Cerebellar cortex (tissue), 1 donor: ENCODE measurements at regions not wholly inside any gene's neighbourhood (a gene's known extent, or its start where the extent isn't known, plus 50 kb on each side); places are given as distances from the start of the nearest gene placed in this dataset.
"Not testable (repeated sequence)": the region's sequence is repeated elsewhere in the genome, so short reads cannot be mapped to it uniquely, and the experiment has no call there.

Experiments
- DNase-seq: peaks from one replicate; pipeline ENCODE4 v3.0.0-alpha.2; 2015; ENCODE audit warnings: low spot score

DNA sequence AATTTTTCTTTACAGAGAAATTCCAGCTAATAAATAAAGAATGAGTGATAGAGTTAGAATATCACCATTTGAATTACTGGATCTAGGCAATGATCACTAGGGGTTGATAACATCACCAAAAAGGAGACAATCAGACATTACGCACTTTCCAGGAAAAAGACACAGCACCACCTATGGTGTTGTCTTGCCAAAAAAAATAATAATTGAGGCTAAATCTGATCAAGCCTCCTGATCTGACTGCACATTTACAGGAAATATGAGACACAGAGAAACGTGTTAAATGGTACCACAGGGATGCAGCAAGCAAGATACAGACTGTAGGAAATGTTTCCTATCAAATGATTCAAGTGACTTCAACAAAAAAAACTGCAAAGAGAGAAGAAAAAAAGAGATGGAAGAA lies 92.8 kb downstream of the EOMES start:
- DNase-seq: no peak

DNA sequence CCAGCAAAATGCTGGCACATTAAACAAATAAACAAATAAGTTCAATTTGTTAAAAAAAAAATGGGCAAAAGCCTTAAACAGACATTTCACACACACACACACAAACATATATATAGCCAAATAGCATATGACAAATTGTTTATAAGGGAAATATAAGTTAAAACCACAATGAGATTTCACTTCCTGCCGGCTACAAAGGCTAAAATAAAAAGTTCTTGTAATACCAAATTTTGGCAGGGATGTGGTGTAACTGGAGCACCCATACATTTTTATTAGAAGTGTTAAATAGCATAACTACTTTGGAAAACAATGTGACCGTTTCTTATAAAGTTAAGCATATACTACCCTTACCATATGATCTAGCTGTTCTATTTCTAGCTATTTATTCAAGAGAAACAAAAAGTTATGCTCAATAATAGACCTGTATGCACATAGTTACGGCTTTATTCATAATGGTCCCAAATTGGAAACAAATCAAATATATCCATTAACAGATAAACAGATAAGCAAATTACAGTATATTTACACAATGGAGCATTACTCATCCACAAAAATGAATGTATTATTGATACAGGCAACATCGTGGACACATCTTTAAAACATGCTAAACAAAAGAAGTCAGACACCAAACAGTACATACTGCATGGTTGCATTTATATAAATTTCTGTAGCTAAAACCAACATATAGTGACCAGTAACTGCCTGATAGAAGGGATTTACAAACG lies 93.9 kb downstream of the EOMES start:
- DNase-seq: no peak

DNA sequence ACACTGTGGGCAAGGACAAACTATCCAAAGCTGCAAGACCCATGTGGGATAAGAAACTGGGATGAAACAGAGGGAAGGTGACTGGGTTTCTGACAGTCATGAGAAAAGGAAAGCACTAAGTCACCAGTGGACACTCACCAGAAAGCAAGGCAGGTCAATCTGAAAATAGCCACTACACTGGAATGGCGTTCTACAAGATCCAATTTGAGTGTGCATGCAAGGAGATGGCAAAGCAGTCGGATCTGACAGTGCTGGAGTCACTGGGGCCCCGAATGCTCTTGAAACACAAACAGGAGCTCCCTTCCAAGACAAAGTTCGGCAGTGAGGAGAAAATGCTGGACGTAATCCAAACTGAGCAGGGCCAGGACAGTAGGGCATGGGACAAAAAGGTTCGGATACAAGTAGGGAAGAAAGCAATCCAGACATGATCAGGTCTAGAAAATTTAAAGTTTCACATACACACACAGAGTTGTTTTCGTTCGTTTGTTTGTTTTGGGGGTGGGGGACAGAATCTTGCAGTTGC lies 95.5 kb downstream of the EOMES start:
- DNase-seq: no peak

DNA sequence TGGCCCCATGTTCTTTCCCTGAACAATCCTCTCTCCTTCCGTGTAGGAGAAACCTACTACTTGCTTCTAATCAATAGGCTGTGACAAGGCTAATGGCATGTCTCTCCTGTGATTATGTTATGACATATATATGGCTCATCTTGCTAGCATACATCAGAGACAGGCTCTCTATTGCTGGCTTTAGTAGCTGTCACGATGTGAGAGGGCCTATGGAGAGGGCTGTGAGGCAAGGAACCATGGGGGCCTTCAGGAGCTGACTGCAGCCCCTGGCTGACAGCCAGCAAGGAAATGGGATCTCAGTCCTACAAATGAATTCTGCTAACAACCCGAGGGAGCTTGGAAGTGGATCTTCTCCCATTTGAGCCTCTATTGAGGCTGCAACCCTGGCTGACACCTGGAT lies 96.3 kb downstream of the EOMES start:
- no peak for DNase-seq

DNA sequence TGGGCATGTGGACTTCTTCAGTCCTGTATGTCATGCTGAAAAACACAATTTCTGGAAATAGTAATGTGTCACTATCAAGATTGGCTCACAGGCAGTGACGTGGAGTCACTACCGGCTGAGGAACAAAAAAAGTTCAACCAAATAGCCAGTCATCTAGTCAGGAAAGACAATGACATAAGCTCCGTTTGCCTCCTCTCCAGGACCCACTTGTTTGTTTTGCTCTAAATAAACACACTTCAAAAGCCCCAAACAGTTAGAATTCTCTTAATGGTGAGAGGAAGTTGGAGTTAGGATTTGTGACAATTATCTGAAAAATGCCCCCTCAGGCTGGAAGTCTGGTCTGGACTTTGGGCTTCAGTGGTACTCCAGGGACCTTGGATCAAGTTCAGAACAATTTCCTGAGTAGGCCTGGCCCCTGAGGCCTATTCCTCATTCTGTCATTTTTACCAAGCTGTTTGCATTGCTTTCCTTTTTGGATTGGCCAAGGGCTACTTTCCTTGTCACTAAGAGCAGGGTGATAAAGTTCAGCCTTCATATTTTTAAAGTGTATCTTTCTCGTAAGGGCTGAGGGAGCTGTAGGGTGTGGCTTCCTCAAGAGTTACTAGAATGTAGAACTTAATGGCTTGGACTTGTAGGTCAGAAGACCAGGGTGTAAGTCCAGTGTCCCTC lies 98.9 kb downstream of the EOMES start:
- DNase-seq: no peak

DNA sequence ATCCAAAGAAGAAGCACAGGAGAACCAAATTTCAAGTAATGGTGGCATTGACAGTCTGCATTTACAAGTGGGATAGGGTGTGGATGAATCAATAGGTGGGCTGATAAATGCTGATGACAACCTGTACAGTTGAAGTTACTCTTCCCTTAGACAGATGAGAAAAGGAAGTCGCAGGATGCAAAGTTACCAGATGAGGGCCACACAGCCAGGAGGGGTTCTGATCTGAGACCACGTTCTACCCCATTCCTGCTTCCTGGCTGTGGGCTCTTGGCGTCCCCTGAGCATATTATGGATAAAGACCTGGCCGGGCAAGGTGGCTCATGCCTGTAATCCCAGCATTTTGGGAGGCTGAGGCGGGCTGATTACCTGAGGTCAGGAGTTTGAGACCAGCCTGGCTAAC lies 104.6 kb downstream of the EOMES start:
- no peak for DNase-seq

DNA sequence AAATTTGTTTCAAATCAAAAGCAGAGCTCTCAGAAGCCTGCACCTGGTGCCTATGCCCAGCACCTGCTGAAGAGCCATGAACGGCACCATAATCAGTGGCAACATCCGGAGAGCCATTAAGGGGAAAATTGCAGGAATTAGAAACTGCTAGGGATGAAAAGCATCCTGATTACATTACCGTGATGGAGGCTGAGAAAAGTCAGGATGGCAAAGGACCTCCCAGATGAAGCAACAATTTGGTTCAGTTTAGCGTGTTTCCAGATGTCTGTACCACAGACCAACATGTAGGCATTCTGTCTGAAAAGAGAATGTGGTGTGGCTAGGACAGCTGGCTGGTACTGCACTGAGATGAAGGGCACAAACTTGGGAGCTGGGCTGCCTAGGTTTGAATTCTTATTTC lies 106.1 kb downstream of the EOMES start:
- no peak for DNase-seq

DNA sequence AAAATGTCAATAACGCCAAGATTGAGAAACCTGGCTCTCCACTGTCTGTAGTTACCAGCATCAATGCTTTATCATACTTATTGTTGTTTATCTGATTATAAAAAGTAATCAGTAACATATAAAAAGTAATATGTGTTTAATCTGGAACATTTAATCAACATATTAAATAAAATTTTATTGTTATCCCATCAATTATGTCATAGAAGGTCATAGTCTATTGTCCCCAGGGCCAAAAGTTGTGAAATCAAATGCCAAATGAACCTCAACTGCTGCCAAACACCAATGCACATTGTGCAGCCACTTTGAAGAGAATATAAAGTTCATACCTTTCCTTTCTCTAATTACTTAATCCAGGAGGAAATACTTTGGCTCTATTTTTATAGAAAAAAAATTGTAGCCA lies 106.6 kb downstream of the EOMES start:
- DNase-seq: no peak

DNA sequence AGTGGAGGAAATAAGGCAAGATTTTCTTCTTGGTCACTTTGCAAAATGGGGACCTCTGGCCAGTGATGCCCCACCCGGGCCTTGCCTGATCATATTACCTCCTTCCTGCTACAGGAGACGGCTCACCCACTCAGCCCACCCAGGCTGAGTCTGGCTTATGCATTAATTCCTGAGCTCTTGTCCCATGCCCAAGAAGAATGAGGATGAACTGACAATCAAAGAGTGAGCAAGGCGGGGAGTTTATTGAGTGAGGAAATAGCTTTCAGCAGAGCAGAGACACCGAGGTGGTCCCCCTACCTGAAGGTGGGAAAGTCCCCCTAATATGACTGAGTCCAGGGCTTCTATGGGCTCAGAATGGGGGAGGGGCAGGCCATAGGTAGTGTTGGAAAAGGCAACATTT lies 107.5 kb downstream of the EOMES start:
- no peak for DNase-seq

DNA sequence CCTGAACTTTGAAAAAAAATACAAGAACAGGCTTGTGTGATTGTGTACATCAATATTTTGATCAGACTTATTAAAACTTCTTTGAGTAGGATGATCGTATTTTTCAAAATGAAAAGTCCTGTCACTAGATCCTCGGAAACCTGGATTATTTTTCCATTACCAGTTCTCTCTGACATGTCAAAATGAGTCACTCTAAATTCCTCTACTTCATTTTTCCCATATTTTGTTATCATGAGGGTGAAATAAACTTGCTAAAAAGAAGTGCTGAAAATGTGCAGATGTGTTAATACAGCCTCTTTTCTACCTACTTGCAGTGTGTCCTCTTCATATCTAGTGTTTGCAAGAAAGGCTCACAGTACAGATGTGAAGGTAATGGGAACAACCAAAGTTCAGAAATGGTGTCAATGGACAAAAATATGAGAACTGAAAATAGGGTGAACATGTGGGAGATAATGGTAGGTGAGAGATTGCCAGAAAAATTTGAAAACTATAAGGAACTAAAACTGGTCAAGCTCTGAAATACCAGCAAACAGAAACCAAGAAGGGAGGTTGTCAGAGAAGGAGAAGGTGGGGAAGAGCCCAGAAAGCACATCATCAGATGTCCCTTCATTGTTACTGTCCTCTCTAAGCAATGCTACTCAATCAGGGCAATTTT lies 108.2 kb downstream of the EOMES start:
- no peak for DNase-seq

DNA sequence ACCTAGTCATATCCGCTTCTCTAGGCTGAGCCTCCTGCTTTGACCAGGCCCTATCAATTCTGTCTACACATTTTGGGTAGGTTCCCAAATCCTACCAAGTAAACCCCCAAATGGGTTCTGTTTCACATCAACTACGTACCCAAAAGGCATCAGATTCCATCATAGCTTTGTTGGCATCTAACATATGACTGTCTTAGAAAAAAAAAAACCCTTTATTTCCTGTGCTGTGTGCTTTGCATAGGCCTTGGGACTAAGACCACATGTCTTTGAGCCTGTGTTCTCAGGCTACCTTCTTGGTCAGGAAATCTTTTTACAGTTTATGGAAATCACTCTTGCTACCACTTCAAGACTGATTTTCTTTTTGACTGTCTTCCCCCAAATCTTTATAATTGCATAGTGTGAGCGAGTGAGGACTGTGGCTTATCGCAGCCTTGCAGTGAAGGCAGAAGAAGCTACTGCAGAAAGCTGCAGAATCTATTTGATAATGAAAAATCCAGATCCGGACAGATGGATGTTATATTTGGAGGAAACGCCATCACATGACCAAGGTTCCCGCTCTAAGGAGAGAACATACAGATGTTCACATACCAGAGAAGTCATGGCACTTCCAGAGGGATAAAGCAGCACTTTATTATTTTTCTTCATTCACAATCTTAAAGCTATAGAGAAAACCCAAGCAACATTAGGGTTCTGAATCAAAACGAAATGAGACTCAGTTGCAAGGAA lies 111.2 kb downstream of the EOMES start:
- DNase-seq: no peak

DNA sequence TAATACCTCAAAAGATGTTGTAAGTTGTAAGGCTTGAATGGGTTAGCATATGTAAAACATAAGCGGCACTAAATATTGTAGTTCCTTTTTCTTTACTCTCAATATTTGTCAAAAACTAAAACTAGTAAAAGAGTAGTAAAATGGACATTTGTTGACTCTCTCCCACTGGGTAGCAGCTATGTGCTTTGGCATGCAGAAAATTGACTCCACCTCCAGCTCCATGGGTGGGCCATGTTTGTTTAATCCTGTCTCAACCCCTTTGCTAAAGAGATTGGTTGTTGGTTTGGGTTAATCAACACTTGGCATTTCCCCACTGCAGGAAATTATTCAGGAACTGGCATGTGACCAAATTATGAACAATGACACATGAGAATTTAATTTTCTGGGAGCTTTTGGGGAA lies 114.8 kb downstream of the EOMES start:
- no peak for DNase-seq

DNA sequence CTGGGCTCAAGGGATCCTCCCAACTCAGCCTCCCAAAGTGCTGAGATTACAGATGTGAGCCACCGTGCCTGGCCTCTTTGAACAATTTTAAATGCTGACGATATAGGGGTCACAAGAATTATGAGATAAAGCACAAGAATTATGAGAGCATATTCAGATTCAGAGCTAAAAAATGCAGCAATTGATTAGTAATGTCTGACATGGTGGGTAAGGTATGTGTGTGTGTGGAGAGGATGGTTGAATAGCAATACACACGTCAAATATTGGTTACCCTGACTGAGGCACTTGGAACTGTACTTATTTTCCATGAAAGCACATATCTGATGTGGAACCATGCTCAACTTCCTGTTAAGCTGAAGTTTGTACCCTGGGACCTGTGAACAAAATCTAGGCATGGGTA lies 115.6 kb downstream of the EOMES start:
- DNase-seq: no peak

DNA sequence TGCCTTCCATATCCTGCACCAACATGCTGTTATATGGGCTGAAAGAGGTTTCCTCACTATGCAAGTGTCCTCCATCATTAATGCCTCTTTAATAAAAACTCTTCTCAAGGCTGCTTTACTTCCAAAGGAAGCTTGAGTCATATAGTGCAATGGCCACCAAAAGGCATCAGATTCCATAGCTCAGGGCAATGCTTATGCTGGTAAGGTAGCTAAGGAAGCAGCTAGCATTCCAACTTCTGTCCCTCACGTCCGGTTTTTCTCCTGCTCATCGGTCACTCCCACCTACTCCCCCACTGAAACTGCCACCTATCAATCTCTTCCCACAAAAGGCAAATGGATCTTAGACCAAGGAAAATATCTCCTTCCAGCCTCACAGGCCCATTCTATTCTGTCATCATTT lies 117.1 kb upstream of the SLC4A7 start:
- not testable (repeated sequence) for DNase-seq

DNA sequence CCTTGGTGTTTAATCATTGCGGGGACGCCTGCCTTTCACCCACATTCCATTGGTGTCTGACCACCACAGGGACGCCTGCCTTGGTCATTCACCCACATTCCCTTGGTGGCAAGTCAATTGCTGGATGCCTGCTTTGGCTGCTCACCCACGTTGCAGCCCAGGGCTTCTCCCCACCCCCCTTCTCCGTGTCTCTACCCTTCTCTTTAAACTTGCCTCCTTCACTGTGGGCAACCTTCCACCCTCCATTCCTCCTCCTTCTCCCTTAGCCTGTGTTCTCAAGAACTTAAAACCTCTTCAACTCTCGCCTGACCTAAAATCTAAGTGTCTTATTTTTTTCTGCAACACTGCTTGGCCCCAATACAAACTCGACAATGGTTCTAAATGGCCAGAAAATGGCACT lies 115.6 kb upstream of the SLC4A7 start:
- DNase-seq: not testable (repeated sequence)

DNA sequence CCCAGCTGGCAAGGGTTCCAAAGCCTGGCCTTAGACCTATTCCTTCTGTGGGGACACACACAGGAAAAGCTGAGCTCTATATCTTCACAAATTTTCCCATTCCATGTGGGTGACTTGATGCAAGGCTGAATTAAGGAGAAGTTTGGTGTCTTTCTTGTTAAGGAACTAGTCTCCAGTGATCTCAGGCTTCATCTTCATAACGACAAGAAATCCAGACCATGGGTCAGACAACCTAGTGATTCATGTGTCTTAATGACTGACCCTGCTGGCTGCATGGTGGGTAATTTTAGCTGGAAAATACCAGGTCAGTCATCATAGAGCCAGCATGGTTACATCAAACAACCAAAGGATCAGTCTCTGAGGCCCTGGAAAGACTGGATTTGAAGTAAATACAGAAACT lies 112.7 kb upstream of the SLC4A7 start:
- DNase-seq: no peak

DNA sequence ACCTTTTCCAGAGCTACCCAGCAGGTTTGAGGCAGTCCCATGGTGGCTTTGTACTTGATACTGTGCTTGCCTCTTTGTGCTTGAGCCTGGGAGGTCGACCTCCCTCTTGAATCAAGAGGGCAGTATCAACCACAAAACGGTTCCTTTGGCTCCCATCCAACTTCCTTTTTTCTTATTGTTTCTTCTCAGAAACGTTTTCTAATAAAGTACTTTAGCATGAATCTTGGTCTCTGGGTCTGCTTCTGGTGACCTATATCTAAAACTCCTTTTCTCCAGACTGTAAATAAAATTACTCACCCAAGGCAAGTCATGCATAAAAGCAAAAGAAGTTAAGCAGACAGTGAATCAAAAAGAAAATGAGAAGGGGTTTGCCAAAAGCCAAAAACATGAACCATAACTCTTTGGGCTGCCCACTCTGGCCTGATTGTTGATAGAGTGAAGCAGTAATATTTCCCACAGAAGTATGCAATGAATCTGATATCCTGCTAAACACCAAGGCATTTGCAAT lies 112.2 kb upstream of the SLC4A7 start:
- no peak for DNase-seq

DNA sequence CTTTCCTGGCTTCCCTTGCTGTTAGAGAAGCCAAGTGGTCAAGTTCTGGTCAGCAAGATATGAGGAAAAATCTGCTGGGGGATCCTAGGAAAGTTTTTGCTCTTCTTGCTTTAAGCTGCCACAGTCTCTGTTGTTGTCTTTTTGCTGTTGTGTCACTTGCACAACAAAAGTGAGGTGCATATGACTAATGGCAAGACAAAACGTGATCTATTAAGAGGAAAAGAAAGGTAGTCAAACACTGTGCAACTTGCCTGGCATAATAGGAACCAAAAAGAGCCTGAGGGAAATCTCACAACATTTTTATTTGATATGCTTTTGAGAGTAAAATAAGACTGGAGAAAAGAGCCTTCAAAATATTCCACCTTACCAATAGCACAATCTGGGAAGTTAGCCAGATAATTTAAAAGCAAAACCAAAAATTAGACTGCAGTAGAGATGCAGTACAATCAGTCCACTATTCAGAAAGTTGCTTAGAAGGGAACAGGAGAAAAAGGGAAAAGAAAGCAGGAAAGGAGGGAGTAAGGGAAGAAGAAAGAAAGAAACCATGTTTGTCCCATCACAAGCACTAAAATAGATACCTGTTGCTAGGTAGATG lies 110.0 kb upstream of the SLC4A7 start:
- no peak for DNase-seq

DNA sequence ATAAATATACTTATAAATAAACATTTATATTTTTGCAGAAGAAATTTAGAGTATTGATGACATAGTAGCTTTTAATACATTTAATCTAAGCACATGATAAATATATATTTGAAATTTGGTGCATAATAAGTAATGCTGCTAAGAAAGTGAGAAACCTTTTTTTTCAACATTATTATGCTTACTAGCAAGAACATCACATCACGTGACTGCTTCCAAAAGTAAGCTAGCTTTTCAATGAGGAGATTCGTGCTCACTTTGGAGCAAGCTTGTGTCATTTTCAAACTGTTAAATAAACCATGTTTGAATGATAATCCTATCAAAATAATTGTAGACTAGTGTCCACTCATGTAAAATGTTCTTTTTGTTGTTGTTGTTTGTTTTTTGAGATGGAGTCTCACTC lies 109.0 kb upstream of the SLC4A7 start:
- DNase-seq: no peak

DNA sequence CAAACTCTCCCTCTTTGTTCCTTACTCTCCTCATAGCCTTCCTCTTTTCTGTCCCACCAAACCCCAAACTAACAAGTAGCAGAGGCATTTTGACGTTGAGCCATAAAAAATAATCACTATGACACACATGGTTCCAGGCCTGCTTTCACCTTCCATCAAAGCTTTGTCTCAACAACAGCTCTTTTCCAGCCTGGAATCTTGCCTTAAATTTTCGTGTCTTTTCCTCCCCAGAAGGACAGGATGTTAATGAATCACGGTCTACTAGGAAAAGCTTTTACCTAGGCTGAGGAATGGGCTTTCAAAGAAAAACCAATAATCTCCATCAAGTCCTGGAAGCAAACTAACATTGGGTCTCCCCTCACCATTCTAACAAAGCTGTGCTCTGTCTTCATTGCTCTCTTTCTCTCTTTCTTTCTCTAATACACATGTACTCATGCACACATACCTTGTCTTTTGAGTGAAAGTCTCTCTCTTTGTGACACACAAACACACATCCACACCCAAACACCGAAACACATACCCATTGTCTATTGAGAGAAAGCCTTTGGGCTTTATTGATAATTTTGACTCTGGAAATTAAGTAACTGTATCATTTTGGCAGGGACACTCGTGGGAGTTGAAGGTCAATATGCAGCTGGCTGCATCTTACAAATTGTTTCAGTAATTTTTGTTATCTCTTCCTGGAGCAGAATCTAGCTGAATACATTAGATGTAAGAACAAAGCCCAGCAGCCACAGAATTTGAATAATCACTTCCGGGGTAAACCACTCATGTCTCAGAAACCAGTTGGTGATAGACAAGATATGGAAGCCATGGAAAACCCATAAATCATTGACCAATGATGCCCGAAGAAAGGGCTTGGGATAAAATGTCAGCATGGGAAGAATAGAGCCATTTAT lies 107.4 kb upstream of the SLC4A7 start:
- no peak for DNase-seq
